Mesothelial cell of epicardium (in vitro differentiated cells): ENCODE measurements at regions not wholly inside any gene's neighbourhood (a gene's known extent, or its start where the extent isn't known, plus 50 kb on each side); places are given as distances from the start of the nearest gene placed in this dataset.

Experiments
- DNase-seq, 2 experiments: peaks; one replicate each; pipeline ENCODE4 v3.0.0; 2021; ENCODE audit warnings: low spot score in 2 of 2; ENCODE audit not compliant: unreplicated experiment in 2 of 2
- H3K27ac Mint-ChIP-seq: 2 replicates; pipeline ENCODE4 v1.8.0; 2021; ENCODE audit warnings: mixed read lengths
- H3K27me3 Mint-ChIP-seq: 2 replicates; pipeline ENCODE4 v1.8.0; 2021; ENCODE audit warnings: low read depth, mixed read lengths
- H3K36me3 Mint-ChIP-seq: 2 replicates; pipeline ENCODE4 v1.8.0; 2021; ENCODE audit warnings: mixed read lengths
- H3K4me1 Mint-ChIP-seq: 2 replicates; pipeline ENCODE4 v1.8.0; 2021; ENCODE audit warnings: mixed read lengths
- H3K4me3 Mint-ChIP-seq: 2 replicates; pipeline ENCODE4 v1.8.0; 2021; ENCODE audit warnings: mild to moderate bottlenecking, moderate library complexity, mixed read lengths
- H3K9me3 Mint-ChIP-seq: 2 replicates; pipeline ENCODE4 v1.8.0; 2021; ENCODE audit warnings: mixed read lengths
- TF ChIP-seq, protein P1 (sequence below): fragments of 200-600 bp; sonication (generic); IDR thresholded peaks from one replicate; pipeline ENCODE4 v1.5.0; 2021; ENCODE audit warnings: antibody characterized with exemption; ENCODE audit not compliant: unreplicated experiment

DNA sequence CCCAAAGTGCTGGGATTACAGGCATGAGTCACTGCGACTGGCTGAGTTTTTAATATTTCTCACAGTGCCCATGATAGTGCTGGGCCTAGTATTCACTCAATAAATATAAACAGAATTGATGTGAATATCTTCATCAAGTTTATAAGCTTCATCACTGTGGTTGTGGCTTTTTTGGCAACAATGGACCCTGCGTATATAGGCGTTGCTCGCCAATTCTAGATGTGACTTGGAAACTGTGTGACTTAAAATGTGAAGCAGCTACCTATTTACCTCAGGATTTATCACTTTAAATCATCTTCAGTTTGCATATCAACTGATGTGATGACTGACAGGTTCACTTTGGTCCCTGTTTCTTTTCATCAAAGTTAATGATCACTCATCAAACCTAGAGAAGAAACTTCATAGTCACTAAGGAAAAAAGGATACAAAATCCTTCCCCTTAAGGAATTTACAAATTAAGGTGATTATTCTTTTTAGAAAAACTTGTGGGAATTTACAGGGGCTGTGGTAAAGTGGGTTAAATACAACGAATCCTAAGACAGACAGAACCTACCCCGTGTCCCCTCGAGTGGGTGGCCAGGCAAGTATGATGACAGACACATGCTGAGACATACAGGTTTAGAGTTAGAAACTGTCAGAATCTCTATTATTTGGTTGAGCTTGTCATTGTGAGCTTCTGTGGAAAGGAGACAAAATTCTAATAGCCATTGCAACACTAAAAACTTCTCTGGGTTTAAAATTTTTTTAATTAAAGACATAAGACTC, 101.3 kb downstream of the AKAP11 start:
- no peaks in the 10 kb centered on the region for H3K9me3 Mint-ChIP-seq
- no peaks in the 10 kb centered on the region for H3K4me1 Mint-ChIP-seq
- peaks cover 23% of the 10 kb centered on the region for H3K27me3 Mint-ChIP-seq
- TF ChIP-seq, protein P1, sequence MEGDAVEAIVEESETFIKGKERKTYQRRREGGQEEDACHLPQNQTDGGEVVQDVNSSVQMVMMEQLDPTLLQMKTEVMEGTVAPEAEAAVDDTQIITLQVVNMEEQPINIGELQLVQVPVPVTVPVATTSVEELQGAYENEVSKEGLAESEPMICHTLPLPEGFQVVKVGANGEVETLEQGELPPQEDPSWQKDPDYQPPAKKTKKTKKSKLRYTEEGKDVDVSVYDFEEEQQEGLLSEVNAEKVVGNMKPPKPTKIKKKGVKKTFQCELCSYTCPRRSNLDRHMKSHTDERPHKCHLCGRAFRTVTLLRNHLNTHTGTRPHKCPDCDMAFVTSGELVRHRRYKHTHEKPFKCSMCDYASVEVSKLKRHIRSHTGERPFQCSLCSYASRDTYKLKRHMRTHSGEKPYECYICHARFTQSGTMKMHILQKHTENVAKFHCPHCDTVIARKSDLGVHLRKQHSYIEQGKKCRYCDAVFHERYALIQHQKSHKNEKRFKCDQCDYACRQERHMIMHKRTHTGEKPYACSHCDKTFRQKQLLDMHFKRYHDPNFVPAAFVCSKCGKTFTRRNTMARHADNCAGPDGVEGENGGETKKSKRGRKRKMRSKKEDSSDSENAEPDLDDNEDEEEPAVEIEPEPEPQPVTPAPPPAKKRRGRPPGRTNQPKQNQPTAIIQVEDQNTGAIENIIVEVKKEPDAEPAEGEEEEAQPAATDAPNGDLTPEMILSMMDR = no peak
- H3K27ac Mint-ChIP-seq = no peak overlapping the region
- H3K4me3 Mint-ChIP-seq = no peak overlapping the region
- no peaks in the 10 kb centered on the region for H3K36me3 Mint-ChIP-seq
- no peak for DNase-seq

DNA sequence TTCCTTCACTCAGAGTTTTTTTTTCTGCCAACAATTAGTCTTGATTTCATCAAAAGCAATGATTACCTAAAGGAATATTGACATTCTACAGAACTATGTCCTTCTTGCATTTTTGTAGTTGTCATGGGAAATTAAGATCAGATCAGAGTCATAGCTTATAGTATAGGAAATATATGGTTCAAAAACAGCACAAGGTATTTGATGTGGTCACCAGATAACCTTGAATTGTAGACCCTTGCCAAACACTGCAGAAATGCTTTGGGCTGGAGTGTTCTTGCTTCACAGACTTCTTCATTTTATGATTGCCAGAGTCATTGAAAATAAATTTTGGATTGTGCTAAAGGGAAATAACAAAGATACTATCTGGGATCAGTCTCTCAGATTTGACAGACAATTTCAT, 103.7 kb downstream of the AKAP11 start:
- H3K9me3 Mint-ChIP-seq = no peaks in the 10 kb centered on the region
- no peaks in the 10 kb centered on the region for H3K36me3 Mint-ChIP-seq
- peaks cover 23% of the 10 kb centered on the region for H3K27me3 Mint-ChIP-seq
- no peak overlapping the region for H3K4me3 Mint-ChIP-seq
- TF ChIP-seq, protein P1 = no peak
- H3K27ac Mint-ChIP-seq = no peak overlapping the region
- H3K4me1 Mint-ChIP-seq = no peaks in the 10 kb centered on the region
- no peak for DNase-seq

DNA sequence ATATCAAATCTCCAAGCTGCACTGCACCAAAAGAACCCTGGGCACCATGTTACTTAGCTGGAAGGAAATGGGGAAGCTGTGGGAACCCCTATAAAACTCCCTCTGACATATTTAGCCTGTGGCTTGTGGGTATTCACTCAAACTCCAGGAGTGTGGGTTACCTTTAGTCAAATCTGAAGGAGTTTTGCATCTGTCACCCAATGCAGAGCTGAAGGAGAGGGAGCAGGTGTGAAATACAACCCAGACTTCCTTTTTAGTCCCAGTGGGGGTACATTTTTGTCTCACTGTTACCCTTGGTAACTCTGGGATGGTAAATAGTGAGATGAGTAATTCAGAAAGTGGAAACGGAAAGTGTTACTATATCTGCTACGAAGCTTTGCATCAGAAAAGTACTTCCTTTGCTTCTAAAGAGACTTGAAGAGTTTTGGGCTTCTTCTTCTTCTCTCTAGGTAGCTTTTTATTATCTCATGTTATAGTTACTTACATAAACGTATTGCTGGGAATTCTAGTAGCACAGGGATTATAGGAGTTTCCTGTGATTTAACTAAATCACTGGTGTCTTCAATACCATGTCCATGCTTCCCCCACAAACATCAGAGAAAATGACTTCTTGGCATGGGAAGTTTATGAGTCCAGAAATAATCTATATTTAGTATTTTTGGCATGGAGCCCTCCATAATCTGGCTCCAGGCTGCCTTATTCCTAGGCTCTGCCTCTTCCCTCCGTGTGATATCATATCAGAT, 105.9 kb downstream of the AKAP11 start:
- TF ChIP-seq, protein P1 = no peak

DNA sequence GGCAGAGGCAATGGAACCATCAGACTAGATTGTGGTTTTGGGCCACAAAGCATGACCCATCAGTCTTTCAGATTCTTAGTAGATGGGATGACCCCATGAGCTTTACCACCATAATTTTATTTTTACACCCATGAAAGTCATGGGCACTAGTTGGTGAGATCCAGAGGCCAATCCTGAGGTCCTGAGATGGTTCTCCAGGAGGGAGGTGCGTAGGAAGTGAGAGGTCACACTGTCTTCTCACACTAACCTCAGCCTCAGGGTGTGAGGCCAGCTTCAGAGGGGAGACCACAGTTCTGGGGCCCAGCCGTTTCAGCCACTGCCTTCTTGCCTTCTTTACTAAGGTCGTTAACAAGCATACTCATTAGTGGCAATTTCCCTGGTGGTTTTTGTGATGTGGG, 106.4 kb downstream of the AKAP11 start:
- Mint-ChIP-seq H3K36me3 (no peaks in the 10 kb centered on the region), H3K27me3 (peaks cover 23% of the 10 kb centered on the region), H3K27ac (no peak overlapping the region), H3K4me1 (no peaks in the 10 kb centered on the region), H3K4me3 (no peak overlapping the region), H3K9me3 (peaks cover 10% of the 10 kb centered on the region)
- TF ChIP-seq, protein P1 = no peak
- DNase-seq = no peak

More for the DNA sequence above, 105.9 kb downstream of the AKAP11 start:
- no peak overlapping the region for H3K4me3 Mint-ChIP-seq
- H3K9me3 Mint-ChIP-seq = peaks cover 9% of the 10 kb centered on the region
- H3K27me3 Mint-ChIP-seq = peaks cover 23% of the 10 kb centered on the region
- H3K36me3 Mint-ChIP-seq = no peaks in the 10 kb centered on the region
- no peaks in the 10 kb centered on the region for H3K4me1 Mint-ChIP-seq
- no peak for DNase-seq
- H3K27ac Mint-ChIP-seq = no peak overlapping the region

DNA sequence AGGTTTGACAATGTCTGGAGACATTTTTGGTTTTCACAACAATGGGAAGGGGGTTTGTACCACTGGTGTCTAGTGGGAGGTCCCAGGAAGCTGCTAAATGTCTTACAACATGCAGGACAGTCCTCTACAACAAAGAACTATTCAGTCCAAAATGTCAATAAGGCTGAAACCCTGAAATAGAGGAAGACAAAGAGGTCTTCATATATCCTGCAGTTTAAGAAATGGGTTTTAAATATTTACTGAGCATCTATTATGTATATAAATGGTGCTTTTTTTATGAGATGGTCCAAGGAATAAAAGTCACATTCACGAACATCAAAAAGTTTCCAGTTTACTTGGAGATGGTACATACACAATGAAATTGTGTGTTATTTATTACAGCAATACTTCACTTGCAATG, 107.3 kb downstream of the AKAP11 start:
- H3K9me3 Mint-ChIP-seq = peaks cover 10% of the 10 kb centered on the region
- TF ChIP-seq, protein P1 = no peak
- no peaks in the 10 kb centered on the region for H3K4me1 Mint-ChIP-seq
- peaks cover 20% of the 10 kb centered on the region for H3K27me3 Mint-ChIP-seq
- H3K36me3 Mint-ChIP-seq = no peaks in the 10 kb centered on the region
- no peak overlapping the region for H3K4me3 Mint-ChIP-seq
- H3K27ac Mint-ChIP-seq = no peak overlapping the region
- DNase-seq = no peak
